Left cardiac atrium (tissue), 4 donors: ENCODE measurements at regions not wholly inside any gene's neighbourhood (a gene's known extent, or its start where the extent isn't known, plus 50 kb on each side); places are given as distances from the start of the nearest gene placed in this dataset.

Source experiments
- ATAC-seq, 2 donors: fragments of 200-7000 bp; cut with Tn5 transposase; one replicate each; pipeline ENCODE4 v1.9.1; 2020; ENCODE audit warnings: mild to moderate bottlenecking in 2 of 2, moderate library complexity in 2 of 2
- DNase-seq: peaks from one replicate; pipeline ENCODE4 v3.0.0-alpha.2; 2020
- intact Hi-C, 2 donors: fragments of 100-400 bp; cut with DNase I; formaldehyde crosslinking; loops; one replicate each; pipeline versions ENCODE4 v1.14.1 to v1.15.1; 2022 to 2023
- donor health status: DM: no; HTN: yes; CAD: no.
- donor health status: DM: no; HTN: yes; CAD: no; lungs with severe emphysema.
- donor health status: DM: yes; HTN: yes; CAD: no.
- donor health status: Dilated cardiomyopathy.

DNA sequence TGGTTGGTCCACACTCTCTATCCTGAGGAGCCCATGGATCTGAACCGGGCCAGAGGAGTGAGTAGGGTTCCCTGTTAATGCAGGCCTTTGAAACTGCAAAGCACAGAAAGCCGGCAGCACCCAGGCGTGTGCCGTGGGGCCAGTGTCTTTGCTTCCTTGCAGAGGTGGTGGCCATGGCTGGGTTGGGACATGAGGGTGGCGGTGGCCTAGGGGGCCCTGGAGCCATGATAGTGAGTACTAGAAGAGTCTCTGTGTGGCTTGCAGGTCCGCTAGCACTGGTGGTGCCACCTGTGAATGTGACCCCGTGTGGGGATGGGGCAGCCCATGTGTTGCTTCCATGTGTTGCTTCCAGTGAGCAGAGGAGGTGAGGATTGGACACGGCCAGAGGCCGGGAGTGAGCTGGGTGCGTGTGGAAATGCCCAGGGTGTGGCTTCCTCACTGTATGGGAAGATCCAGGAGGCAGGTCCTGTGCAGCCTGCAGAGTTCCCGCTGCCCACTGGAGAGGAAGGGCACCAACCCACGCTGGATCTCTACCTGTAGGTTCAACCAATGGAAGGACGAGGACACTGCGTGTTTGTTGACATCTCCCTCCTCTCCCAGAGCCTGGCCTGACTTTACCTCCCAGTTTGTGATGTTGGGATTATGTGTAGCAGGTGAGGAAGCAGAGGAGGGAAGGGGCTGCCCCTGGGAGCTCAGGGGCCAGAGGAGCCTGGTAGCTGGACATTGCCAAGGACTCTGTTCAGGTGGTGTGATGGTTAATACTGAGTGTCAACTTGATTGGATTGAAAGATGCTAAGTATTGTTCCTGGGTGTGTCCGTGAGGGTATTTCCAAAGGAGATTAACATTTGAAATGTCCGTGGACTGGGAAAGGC lies 796.6 kb downstream of the TBC1D22A start:
- DNase-seq (no peak), ATAC-seq (no peak)
- intact Hi-C loops = no loop called here

DNA sequence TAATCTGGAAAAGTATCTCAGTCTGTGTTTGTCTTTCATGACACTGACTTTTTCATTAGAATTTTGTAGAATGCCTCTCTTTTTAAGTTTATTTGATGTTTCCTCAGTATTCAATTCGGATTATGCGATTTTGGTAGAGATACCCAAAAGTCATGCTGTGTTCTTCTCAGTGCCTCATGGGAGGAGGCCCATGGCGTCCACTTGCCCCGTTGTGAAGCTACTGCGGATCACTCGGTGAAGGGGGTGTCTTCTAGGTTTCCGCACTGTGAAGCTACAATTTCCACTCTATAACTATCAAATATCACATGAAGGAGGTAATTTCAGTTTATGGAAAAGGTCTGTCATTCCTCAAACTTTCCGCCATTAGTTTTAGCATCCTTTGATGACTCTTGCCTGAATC lies 794.0 kb downstream of the TBC1D22A start:
- DNase-seq = no peak
- ATAC-seq = no peak
- intact Hi-C loops = no loop called here

GRCh38 chr22:47553436-47553835 lies 791.0 kb downstream of the TBC1D22A start:
- intact Hi-C loops = no loop called here
- DNase-seq (no peak), ATAC-seq (no peak)

DNA sequence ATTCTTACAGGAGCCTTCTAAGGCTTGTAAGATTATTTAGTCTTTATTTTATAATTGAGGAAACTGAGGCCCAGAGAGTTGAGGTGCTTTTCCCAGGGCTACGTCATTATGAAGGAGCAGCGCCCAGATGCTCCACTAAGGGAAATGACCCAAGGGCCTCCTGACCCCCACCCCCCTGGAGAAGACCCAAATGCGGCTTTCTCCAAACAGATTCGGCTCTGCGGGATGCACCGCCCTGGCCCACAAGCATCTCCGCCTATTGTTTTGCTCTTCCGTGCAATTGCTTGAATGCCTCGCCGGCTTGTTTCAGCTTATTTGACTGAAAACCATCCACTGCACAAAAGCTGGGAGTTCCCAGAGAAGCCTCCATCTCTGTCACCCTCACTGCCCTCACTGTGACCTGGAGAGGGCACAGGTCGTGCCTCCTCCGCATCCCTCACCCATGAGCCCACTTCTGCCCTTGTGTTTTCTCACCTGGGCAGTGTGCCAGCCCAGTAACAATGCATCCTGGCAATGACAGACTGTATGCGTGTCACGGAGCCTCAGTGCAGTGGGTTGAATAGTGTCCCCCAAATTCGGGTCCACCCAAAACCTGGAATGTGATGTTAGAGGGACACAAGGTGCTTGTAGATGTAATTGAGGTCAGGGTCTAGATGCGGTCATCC lies 790.2 kb downstream of the TBC1D22A start:
- ATAC-seq (no peak), DNase-seq (no peak)
- intact Hi-C loops = no loop called here

GRCh38 chr22:47552024-47552423 lies 789.6 kb downstream of the TBC1D22A start:
- ATAC-seq (peak in 1 of 2 donors; percentile 55), DNase-seq (no peak)
- intact Hi-C loops = no loop called here

DNA sequence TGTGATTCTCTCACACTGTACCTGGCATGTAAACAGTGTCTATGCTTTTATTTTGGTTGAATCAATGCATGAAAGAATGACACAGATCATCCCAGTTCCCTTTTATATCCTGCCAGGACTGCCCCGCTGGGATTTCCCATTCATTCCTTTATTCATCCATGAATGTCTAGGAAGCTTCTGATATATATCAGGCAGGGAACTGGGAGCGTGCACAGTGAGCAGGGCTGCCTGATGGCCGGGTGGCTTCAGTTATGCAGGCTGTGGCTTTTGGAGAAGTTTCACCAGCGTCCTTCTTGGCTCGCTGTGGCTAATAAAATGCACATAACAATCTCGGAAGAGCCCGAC lies 789.0 kb downstream of the TBC1D22A start:
- intact Hi-C loops = no loop called here
- no peak for ATAC-seq
- DNase-seq = no peak

DNA sequence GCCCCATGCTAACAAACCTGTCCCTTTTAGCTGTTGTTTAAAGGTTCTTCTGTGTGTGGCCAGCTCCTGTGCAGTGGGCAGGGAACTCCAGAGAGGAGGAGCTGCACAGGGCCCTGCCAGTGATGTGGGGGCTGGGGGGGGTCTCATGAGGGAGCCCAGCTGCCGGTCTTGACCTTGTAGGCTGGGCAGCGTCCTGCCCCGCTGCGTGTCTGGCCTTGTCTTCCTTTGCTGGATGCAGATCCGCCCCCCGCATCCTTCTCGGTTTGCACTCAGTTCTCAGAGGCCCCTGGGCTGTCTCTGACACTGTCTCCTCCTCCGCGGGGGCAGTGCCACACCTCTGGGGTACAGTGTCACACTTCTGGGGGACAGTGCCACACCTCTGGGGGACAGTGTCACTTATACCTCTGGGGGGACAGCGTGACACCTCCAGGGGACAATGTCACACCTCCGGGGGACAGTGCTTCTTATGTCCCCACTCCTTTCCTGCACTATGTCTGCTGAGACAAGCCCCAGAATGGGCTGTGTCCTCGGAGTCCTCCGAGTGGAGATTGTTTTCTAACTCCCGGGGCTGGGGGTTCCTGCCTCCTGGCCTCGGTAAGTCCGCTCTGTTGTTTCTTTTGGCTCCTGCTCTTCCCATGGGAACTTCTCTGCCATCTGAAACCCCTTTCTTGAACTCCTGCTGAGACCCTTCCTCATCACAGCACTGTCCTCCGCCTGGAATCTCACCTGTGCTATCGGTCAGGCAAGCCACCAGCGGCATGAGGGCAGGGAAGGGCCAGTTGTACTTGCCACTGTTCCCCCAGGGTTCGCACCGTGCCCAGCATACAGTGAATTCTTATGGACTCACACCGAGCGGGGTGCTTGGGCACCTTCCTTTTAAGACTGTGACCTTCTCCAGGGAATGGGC lies 788.3 kb downstream of the TBC1D22A start:
- DNase-seq (no peak), ATAC-seq (no peak)
- intact Hi-C loops = no loop called here

DNA sequence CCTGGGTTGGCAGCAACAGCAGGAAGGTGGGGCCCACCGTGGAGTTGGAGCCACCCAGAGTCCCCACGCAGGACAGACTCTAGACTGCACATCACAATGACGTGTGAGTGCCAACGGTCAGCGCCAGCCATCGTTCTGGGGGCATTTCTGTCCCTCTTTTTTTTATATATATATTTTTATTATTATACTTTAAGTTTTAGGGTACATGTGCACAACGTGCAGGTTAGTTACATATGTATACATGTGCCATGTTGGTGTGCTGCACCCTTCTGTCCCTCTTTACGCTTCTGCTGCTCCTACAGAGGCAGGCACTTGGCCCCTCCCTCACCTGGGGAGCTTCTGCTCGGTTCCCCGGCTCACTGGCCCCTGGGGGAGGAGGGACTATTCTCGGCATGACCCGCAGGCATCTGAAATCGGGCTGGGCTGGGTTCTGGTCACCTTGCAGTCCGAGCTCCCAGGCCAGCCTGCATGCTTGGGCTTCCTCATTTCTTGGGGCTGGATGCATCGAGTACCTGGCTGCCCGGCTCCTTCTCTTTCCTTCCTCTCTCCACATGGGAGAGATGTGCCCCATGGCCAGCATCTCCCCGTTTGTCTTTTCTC lies 787.4 kb downstream of the TBC1D22A start:
- no peak for DNase-seq
- ATAC-seq = no peak
- intact Hi-C loops = no loop called here

DNA sequence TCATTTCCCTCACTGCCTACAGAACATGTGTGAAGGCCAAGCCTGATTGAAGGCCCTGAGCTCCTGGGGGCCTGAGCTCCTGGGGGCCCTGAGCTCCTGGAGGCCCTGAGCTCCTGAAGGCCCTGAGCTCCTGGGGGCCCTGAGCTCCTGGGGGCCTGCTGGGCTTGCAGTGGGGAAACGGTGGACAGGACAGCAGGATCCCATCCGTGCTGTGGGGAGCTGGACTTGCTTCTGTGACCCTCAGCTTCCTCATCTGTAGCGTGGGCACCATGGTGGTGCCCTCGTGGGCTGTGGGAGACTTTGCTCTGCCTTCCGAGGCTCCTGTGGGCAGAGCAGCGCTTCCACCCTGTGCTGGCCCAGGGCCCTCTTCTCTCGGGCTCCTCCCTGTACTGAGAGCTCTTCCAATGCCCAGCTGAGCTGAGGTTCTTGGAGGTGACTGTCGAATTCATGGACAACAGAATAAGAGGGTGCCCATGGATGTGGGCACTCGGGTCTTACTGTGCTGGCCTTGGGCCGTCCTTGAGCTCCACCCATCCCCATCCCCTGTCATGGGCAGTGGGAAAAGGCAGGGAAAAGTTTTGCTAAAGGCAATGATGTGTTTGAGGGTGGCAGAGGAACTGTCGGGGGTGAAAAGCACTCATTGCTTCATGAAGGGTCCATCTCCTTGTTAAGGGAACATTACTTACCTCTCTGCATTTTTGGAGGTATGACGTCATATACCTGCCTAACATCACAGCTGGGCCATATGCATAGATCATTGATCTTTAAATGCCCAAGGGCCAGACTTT lies 786.7 kb downstream of the TBC1D22A start:
- DNase-seq (no peak), ATAC-seq (no peak)
- intact Hi-C loops = no loop called here

GRCh38 chr22:47547881-47548650 lies 785.6 kb downstream of the TBC1D22A start:
- DNase-seq (no peak), ATAC-seq (no peak)
- intact Hi-C loops = no loop called here

DNA sequence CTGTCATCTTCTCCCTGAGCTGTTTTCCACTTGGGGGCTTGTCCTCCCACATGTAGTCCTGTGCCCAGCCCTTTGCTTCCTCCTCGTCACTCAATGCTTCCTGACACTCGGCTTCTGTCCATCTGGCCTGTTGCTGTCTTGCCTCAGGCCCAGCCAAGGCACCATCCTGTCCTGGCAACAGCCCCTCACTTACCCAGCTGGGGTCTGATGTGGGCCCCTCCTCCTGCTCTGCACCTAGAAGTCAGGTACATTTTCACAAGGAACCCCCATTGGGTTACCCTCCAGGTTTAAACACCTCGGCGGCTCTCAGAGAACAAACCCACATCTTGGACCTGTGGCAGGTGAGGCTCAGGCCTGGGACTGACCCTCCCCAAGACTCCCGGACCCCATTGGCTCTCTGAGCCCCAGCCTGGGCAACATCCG lies 784.8 kb downstream of the TBC1D22A start:
- no peak for DNase-seq
- intact Hi-C loops = no loop called here
- no peak for ATAC-seq

GRCh38 chr22:47544696-47545095 lies 782.2 kb downstream of the TBC1D22A start:
- DNase-seq = no peak
- no peak for ATAC-seq
- intact Hi-C loops = no loop called here

DNA sequence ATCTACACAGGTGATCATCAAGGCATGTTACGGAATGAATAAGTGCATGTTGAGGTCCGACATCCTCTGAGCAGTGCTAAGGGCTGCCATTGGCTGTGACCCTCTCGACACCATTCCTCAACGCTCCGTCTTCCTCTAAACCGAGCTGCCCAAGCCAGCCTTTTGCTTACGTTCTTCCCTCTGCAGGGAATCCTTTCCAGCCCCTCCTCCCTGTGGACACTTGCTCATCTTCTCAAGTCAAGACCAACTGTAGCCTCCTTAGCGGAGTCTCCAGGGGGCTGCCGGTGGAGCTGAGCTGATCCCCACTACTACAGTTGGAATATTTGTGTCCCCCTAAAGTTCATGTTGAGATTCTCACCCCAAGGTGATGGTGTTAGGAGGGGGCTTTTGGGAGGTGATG lies 781.0 kb downstream of the TBC1D22A start:
- ATAC-seq (no peak), DNase-seq (no peak)
- intact Hi-C loops = no loop called here

DNA sequence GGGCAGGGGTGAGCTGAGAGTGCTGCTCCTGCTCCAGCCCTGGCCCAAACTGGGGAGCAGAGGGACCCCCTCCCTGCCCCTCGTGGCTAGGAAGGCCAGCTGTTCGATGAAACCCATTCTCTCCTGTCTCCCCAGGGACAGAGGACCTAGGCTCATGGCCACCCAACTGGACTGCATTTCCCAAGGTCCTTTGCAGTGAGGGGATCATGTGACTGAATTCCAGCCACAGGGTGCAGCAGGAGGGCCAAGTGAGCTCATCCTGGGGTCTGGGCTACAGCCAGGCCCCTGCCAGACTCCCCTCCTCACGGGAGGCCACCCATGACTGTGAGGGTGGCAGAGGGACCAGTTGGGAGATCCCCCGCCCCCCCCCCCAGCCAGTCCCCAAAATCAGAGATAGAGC lies 777.6 kb downstream of the TBC1D22A start:
- DNase-seq = no peak
- intact Hi-C loops = no loop called here
- no peak for ATAC-seq

DNA sequence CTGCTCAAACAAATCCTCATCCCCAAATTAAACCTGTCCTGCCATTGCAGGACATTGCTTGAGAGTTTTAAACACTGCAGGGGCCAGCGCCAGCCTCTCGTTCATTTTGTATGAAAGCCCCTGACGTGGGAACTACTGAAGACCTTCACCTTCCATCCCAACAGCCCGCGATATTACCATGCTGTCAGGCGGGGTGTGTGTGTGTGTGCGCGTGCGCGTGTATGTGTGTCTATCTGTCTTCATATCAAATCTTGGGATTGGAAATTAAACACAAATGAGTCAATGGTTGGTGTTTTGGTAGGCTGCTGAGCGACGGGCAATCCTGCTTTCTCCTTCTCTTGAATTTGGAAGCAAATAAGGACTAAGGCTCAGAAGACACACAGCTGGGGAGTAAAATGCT lies 776.9 kb downstream of the TBC1D22A start:
- intact Hi-C loops = no loop called here
- ATAC-seq (no peak), DNase-seq (no peak)

DNA sequence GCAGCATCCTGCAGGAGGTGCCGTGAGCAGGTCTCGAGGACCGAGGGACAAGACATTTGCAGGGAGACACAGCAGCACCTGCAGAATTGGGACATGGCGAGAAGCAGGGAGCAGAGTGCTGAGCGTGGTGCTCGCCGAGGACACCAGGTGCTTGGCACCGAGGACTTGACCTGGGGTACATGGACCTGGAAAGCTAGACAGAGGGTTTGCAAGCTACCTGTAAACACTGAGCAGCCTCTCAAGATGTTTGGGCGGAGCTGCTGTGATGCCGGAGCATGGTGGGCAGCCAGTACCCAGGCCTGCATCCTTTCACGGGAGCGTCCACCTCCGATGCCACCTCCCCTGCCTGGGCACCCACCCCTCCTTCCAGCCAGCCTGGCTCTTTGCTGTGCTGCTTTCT lies 773.2 kb downstream of the TBC1D22A start:
- intact Hi-C loops = no loop called here
- no peak for ATAC-seq
- DNase-seq = no peak

- DNase-seq (no peak), ATAC-seq (peak in 1 of 2 donors; percentile 58)
- intact Hi-C loops = no loop called here
Measured at GRCh38 chr22:47534804-47535410, 772.5 kb downstream of the TBC1D22A start.
